Left ventricle myocardium inferior (tissue), 1 donor: ENCODE measurements at regions not wholly inside any gene's neighbourhood (a gene's known extent, or its start where the extent isn't known, plus 50 kb on each side); places are given as distances from the start of the nearest gene placed in this dataset.
"Not testable (repeated sequence)": the region's sequence is repeated elsewhere in the genome, so short reads cannot be mapped to it uniquely, and the experiment has no call there.

Experiments used
- DNase-seq: peaks from one replicate; pipeline ENCODE4 v3.0.0-alpha.2; 2020
- H3K27ac ChIP-seq: fragments of 200-600 bp; replicated peaks from 2 replicates; pipeline ENCODE4 v1.8.0; 2021
- H3K27me3 ChIP-seq: fragments of 200-600 bp; 2 replicates; pipeline ENCODE4 v1.8.0; 2021; ENCODE audit warnings: low read depth
- H3K36me3 ChIP-seq: fragments of 200-600 bp; 2 replicates; pipeline ENCODE4 v1.8.0; 2021
- H3K4me1 ChIP-seq: fragments of 200-600 bp; 2 replicates; pipeline ENCODE4 v1.8.0; 2021
- H3K4me3 ChIP-seq: fragments of 200-600 bp; 2 replicates; pipeline ENCODE4 v1.8.0; 2021; ENCODE audit warnings: mild to moderate bottlenecking, moderate library complexity
- H3K9me3 ChIP-seq: fragments of 200-600 bp; replicated peaks from 2 replicates; pipeline ENCODE4 v1.8.0; 2021
- intact Hi-C: fragments of 100-400 bp; cut with micrococcal nuclease; formaldehyde crosslinking; loops from one replicate; pipeline ENCODE4 v1.11.0; 2022
- TF ChIP-seq, protein P1 (sequence below): fragments of 200-600 bp; IDR thresholded peaks from 2 replicates; pipeline ENCODE4 v1.8.0; 2021; ENCODE audit warnings: antibody characterized with exemption, mild to moderate bottlenecking, borderline replicate concordance
- donor health status: DM: no; HTN: yes; CAD: no; lungs with severe emphysema.

GRCh38 chr2:67158718-67159117 lies 238.4 kb upstream of the ETAA1 start:
- Histone ChIP-seq H3K36me3 (no peaks in the 10 kb centered on the region), H3K9me3 (no peaks in the 10 kb centered on the region), H3K4me1 (no peaks in the 10 kb centered on the region), H3K27me3 (no peaks in the 10 kb centered on the region), H3K4me3 (no peak overlapping the region), H3K27ac (no peak overlapping the region)
- TF ChIP-seq, protein P1, sequence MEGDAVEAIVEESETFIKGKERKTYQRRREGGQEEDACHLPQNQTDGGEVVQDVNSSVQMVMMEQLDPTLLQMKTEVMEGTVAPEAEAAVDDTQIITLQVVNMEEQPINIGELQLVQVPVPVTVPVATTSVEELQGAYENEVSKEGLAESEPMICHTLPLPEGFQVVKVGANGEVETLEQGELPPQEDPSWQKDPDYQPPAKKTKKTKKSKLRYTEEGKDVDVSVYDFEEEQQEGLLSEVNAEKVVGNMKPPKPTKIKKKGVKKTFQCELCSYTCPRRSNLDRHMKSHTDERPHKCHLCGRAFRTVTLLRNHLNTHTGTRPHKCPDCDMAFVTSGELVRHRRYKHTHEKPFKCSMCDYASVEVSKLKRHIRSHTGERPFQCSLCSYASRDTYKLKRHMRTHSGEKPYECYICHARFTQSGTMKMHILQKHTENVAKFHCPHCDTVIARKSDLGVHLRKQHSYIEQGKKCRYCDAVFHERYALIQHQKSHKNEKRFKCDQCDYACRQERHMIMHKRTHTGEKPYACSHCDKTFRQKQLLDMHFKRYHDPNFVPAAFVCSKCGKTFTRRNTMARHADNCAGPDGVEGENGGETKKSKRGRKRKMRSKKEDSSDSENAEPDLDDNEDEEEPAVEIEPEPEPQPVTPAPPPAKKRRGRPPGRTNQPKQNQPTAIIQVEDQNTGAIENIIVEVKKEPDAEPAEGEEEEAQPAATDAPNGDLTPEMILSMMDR = no peak
- DNase-seq = no peak
- intact Hi-C loops = no loop called here

- Histone ChIP-seq H3K4me1 (no peaks in the 10 kb centered on the region), H3K4me3 (no peak overlapping the region), H3K27ac (no peak overlapping the region), H3K9me3 (no peaks in the 10 kb centered on the region), H3K27me3 (no peaks in the 10 kb centered on the region), H3K36me3 (no peaks in the 10 kb centered on the region)
- no peak for DNase-seq
- TF ChIP-seq, protein P1 = no peak
- intact Hi-C loops = no loop called here
These were observed 237.2 kb upstream of the ETAA1 start for GRCh38 chr2:67159929-67160328.

DNA sequence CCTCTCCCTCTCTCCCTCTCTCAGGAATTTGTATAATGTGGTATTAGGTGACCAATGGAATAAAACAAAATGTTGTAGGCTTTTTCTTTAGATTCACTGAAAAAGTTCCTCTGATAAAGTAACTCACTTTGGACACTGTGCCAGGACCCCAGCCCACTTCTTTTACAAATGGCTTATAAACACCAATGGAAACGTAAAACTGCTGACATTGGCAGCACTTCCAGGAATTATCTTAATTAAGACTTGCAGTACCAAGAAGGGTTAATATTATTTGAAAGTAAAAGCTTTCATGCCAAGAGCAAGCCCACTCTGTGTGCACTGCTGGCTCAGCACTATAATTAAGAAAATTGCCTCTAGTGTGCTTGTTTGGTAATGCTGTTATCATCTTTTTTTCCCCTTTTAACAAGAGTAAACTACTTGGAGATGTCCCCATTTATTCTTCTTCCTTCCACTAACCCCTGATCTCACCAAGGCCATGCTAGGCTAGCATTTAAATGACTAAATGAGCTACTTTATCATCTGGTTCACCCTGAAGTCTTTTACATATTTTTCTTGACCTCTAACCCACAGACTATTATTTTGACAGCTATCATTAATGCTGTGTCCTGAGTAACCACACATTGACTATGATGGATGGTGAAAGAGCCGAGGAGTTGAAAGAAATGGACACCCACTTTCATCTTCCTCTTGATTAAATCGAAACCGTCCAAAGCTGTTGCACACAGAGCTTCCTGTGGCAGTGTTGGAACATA lies 232.2 kb upstream of the ETAA1 start:
- no peak for DNase-seq
- intact Hi-C loops = no loop called here
- H3K9me3 ChIP-seq = peaks cover 7% of the 10 kb centered on the region
- no peaks in the 10 kb centered on the region for H3K36me3 ChIP-seq
- H3K4me3 ChIP-seq = no peak overlapping the region
- no peak overlapping the region for H3K27ac ChIP-seq
- TF ChIP-seq, protein P1 = no peak
- H3K4me1 ChIP-seq = no peaks in the 10 kb centered on the region
- no peaks in the 10 kb centered on the region for H3K27me3 ChIP-seq

DNA sequence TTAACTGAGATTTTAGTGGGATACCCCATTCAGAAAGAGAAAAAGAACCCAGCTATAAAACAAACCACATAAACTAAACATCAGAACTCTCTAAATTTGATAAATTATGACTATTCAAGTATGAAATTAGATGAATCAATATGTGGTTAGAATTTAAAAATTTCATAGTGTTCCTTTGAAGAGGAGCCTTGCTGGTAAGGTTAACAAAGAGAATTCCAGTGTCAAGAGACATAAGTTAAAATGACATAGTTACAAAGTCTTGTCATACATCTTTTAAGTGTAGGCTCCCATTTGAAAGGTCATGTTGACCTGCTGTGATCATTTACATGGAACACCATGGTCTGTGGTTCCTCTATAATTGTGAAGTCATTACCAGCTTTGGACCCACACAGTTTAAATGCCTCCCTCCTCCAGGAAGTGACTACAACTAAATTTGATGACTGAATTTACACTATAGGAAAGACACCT lies 231.6 kb upstream of the ETAA1 start:
- Histone ChIP-seq H3K27ac (no peak overlapping the region), H3K27me3 (no peaks in the 10 kb centered on the region), H3K4me1 (no peaks in the 10 kb centered on the region), H3K36me3 (no peaks in the 10 kb centered on the region), H3K9me3 (peaks cover 7% of the 10 kb centered on the region), H3K4me3 (no peak overlapping the region)
- TF ChIP-seq, protein P1 = no peak
- intact Hi-C loops = no loop called here
- DNase-seq = no peak

DNA sequence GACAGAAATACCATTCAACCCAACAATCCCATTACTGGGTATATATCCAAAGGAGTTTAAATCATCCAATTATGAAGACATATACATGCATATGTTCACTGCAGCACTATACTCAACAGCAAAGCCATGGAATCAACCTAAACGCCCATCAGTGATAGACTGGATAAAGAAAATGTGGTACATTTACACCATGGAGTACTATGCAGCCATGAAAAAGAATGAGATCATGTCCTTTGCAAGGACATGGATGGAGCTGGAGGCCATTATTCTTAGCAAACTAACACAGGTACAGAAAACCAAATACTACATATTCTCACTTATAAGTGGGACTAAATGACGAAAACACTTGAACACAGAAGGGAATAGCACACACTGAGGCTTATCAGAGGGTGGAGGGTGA lies 230.6 kb upstream of the ETAA1 start:
- H3K27me3 ChIP-seq, intact Hi-C loops, H3K9me3 ChIP-seq, H3K4me1 ChIP-seq, H3K27ac ChIP-seq, H3K36me3 ChIP-seq, DNase-seq, H3K4me3 ChIP-seq: not testable (repeated sequence)

DNA sequence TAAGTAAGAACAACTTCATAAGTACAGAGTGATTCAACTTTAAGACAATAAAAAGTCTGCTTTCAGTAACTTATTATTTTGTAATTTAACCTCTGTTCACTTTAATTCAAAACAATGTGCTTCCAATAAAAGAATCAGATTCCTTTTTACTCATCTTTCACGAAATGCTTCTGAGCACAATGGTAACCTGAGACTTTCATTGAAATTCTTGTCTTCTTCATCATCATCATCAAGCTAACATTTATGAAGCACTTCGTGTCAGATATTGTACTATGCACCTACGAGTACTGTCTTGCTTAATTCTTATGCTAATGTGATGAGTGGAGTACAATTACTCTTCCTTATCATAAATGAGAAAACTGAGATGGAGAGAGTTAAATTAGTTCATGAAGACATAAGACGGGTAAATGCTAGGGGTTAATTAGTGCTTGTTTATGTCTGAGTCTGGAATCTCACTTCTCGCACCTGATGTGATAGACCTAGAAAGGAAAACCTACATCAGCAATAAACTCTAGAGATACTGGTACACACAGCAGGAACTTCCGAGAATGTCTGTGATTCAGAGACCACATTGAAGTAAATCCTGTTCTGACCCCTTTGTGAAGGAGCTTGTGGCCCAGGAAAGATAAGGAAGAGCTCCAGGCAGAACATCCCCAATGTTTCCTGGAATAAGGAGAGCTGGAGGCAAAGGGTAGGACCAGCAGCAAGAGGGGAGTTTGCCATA lies 227.6 kb upstream of the ETAA1 start:
- Histone ChIP-seq H3K36me3 (no peaks in the 10 kb centered on the region), H3K27ac (no peak overlapping the region), H3K27me3 (no peaks in the 10 kb centered on the region), H3K9me3 (peaks cover 7% of the 10 kb centered on the region), H3K4me3 (no peak overlapping the region), H3K4me1 (no peaks in the 10 kb centered on the region)
- TF ChIP-seq, protein P1 = no peak
- intact Hi-C loops = no loop called here
- no peak for DNase-seq
